K562 (cell line): ENCODE measurements at regions not wholly inside any gene's neighbourhood (a gene's known extent, or its start where the extent isn't known, plus 50 kb on each side); places are given as distances from the start of the nearest gene placed in this dataset.

Experiments
- BRD4 ChIP-seq: fragments of 200-600 bp; sonication (generic); IDR thresholded peaks from 2 replicates; pipeline ENCODE4 v1.6.1; 2017; ENCODE audit warnings: inconsistent platforms
- CHCHD3 ChIP-seq: fragments of 250-450 bp; sonication (Bioruptor Pico); IDR thresholded peaks from 2 replicates; pipeline ENCODE4 v2.1.2; 2022; ENCODE audit warnings: mild to moderate bottlenecking
- DIDO1 ChIP-seq: fragments of 450-650 bp; IDR thresholded peaks from 2 replicates; pipeline ENCODE4 v1.6.1; 2016; ENCODE audit warnings: low read depth, missing biosample characterization, missing genetic modification characterization
- PYGO2 ChIP-seq: fragments of 450-650 bp; IDR thresholded peaks from 2 replicates; pipeline ENCODE4 v1.6.1; 2016; ENCODE audit warnings: mild to moderate bottlenecking, missing genetic modification characterization, moderate library complexity, missing compliant biosample characterization
- RREB1 ChIP-seq: fragments of 250-450 bp; sonication (Bioruptor Pico); IDR thresholded peaks from 2 replicates; pipeline ENCODE4 v1.4.0; 2020
- SIN3B ChIP-seq: fragments of 450-650 bp; IDR thresholded peaks from 2 replicates; pipeline ENCODE4 v1.6.1; 2017; ENCODE audit warnings: low read depth, mild to moderate bottlenecking, moderate library complexity
- SREBF2 ChIP-seq: sonication (generic); formaldehyde crosslinking; IDR thresholded peaks from 2 replicates; pipeline ENCODE4 v1.4.0; 2020; ENCODE audit warnings: mild to moderate bottlenecking, missing genetic modification reagents

DNA sequence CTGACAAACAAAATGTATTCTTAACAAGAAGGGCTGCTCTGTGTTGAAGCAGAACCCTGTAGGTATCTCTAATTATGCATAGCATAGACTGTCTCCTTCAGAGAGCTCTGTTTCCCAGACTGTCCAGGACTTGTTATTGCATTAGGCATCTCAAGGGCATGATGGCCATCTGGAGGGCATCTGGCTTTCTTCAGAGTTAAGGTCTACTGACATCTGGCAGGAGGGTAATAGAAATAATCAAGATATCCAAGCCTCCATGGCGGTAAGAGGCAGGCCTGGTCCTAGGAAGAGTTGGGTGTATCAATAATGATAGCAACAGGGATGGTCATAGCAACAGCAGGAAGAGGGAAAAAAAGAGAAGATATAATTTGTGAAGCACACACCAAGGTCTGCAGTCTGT, 161.2 kb downstream of the TTC8 start (continued):
- TF ChIP-seq RREB1 (no peak), PYGO2 (tag) (no peak), SIN3B (no peak), CHCHD3 (no peak), SREBF2 (CRISPR knock-in tag) (no peak), DIDO1 (no peak), BRD4 (no peak)
